ENCODE measurements at regions not wholly inside any gene's neighbourhood (a gene's known extent, or its start where the extent isn't known, plus 50 kb on each side); places are given as distances from the start of the nearest gene placed in this dataset.
"Not testable (repeated sequence)": the region's sequence is repeated elsewhere in the genome, so short reads cannot be mapped to it uniquely, and the experiment has no call there.

DNA sequence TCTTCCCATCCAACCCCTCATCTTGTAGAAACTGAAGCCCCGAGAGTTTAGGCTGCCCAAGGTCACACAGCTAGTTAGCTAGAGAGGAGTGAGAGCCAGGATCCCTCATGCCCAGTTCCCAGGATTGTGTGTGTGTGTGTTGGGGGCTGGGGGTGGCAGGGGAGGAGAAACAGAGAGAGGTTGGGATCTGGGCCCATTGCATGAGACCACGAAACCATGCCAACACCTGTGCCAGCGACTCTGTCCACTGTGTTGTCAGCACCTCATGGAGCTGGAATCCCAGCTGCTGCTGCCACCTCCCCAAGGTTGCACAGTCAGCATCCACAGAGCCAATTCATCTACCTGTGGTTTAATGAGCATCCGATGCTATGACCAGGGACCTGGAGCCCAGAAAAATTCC lies 115.4 kb upstream of the ZC3H12A start:
- DNase-seq (ENCODE audit: low read depth): no peak
- Histone ChIP-seq H3K36me3 (ENCODE audit: control insufficient read depth, insufficient read depth, low read length, severe bottlenecking) (no peaks in the 10 kb centered on the region), H3K4me3 (ENCODE audit: low read length) (no peak overlapping the region)

DNA sequence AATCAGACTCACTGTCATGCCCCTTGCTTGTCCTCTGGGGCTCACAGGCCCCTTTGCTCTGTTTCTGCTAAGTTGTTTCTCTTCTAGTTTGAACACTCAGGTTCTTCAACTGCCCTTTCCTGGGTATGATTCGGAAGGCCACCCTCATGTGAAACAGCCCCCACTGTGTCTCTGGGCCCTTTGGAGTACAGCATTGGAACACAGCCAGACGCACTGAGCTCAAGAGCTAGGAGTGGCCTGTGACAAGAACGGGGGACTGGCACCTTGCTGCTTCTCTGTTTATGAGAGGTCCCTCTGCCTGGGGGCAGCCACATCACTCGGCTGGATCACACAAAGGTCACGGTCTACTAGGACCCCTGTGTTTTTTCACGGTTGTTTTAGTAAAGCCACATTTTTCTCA lies 114.4 kb upstream of the ZC3H12A start:
- peaks cover 39% of the 10 kb centered on the region for H3K27me3 ChIP-seq (replicated peaks; ENCODE audit: control insufficient read depth, insufficient read depth, low read length)
- no peak overlapping the region for H3K4me3 ChIP-seq (ENCODE audit: low read length)
- H3K9me3 ChIP-seq (ENCODE audit: control insufficient read depth, low read length): no peaks in the 10 kb centered on the region
- DNase-seq (ENCODE audit: low read depth): no peak
- H3K9ac ChIP-seq (ENCODE audit: low read length): no peak overlapping the region
- H3K4me1 ChIP-seq (ENCODE audit: control insufficient read depth, insufficient read depth, low read length): no peaks in the 10 kb centered on the region
- no peaks in the 10 kb centered on the region for H3K36me3 ChIP-seq (ENCODE audit: control insufficient read depth, insufficient read depth, low read length, severe bottlenecking)

More for the DNA sequence above, 115.4 kb upstream of the ZC3H12A start:
- Histone ChIP-seq H3K9ac (ENCODE audit: low read length) (no peak overlapping the region), H3K4me1 (ENCODE audit: control insufficient read depth, insufficient read depth, low read length) (no peaks in the 10 kb centered on the region), H3K27me3 (replicated peaks; ENCODE audit: control insufficient read depth, insufficient read depth, low read length) (peaks cover 35% of the 10 kb centered on the region), H3K9me3 (ENCODE audit: control insufficient read depth, low read length) (no peaks in the 10 kb centered on the region)

DNA sequence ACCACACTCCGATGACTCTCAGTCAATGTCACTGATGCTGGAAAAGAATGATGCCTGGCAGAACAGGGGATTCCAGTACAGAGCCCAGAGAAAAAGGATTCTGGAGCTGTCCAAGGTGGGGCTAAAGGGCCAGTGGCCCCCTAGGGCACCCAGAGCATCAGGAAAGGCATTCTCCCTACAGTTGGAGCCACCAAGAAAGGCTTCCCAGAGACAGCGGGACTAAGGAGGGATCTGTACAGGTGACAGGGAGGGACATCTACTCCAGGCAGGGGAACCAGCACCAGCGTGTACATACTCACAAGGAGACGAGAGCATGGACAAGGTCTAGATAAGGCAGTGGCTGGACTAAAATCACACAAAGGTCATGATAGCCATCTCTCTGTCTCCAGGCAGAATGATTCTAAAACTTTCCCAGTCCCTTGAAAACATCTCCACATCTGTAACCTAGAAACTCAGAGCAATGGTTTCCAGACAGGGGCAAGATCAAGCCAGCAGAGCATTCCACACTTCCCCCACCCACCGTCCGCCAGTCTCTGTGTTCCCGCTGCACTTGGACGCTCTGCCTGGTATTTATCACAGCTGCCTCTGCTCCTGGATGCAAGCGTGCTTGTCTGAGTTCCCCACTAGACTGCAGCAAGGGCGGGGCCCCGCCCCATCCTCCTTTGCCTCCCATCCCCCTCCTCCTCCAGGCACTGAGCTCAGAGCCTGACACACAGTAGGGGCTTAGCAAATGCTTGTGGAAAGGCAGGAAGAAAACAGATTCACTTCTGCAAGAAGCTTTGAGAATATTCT lies 111.6 kb upstream of the ZC3H12A start:
- Histone ChIP-seq H3K9ac (ENCODE audit: low read length) (no peak overlapping the region), H3K36me3 (ENCODE audit: control insufficient read depth, insufficient read depth, low read length, severe bottlenecking) (no peaks in the 10 kb centered on the region), H3K4me3 (ENCODE audit: low read length) (no peak overlapping the region), H3K9me3 (ENCODE audit: control insufficient read depth, low read length) (peaks cover 6% of the 10 kb centered on the region), H3K4me1 (ENCODE audit: control insufficient read depth, insufficient read depth, low read length) (no peaks in the 10 kb centered on the region), H3K27me3 (replicated peaks; ENCODE audit: control insufficient read depth, insufficient read depth, low read length) (peaks cover 34% of the 10 kb centered on the region)
- no peak for DNase-seq (ENCODE audit: low read depth)

DNA sequence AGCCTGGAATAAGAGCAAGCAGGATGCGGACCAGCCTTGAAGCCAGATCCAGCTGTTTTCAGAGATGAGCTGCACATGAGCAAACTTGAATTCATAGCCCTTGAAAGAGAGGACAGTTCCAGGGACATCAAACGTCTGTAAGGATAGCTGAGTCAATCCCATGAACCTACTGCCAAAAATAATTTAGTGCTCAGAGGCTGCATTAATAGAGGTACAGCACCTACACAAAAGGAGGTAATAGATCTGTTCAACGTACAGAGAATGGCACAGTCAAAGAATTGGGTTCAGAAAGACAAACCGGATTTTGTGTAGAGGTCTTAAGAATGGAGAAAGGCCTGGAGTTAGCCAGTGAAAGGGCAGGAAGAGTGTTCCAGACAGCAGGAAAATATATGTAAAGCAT lies 110.8 kb upstream of the ZC3H12A start:
- peaks cover 34% of the 10 kb centered on the region for H3K27me3 ChIP-seq (replicated peaks; ENCODE audit: control insufficient read depth, insufficient read depth, low read length)
- no peaks in the 10 kb centered on the region for H3K36me3 ChIP-seq (ENCODE audit: control insufficient read depth, insufficient read depth, low read length, severe bottlenecking)
- H3K4me1 ChIP-seq (ENCODE audit: control insufficient read depth, insufficient read depth, low read length): no peaks in the 10 kb centered on the region
- H3K9ac ChIP-seq (ENCODE audit: low read length): no peak overlapping the region
- H3K4me3 ChIP-seq (ENCODE audit: low read length): no peak overlapping the region
- DNase-seq (ENCODE audit: low read depth): no peak
- peaks cover 6% of the 10 kb centered on the region for H3K9me3 ChIP-seq (ENCODE audit: control insufficient read depth, low read length)

DNA sequence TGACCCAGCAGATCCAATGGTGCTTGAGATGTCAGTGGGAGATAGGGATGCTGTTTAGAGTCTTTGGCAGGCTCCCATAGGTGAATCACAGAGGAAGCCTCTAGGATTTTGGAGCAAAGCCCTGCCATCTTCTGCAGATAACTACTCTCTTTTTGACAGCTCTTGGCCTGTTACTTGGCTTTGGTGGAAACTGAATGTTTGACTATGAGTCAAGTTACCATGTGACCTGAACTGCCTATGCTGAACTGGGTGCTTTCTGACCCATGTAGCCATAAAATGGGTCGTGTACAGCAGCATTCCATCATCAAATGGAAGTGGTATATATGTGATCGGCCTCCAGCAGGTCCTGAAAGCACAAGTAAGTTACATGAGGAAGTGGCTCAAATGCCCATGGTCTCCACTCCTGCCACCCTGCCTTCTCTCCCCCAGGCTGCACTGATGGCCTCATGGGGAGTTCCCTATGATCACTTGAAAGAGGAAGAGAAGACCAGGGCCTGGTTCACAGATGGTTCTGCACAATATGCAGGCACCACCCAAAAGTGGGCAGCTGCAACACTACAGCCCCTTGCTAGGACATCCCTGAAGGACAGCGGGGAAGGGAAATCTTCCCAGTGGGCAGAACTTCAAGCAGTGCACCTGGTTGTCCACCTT lies 105.6 kb upstream of the ZC3H12A start:
- not testable (repeated sequence) for H3K4me3 ChIP-seq (ENCODE audit: low read length); H3K4me1 ChIP-seq (ENCODE audit: control insufficient read depth, insufficient read depth, low read length); DNase-seq (ENCODE audit: low read depth); H3K9ac ChIP-seq (ENCODE audit: low read length); H3K36me3 ChIP-seq (ENCODE audit: control insufficient read depth, insufficient read depth, low read length, severe bottlenecking); H3K27me3 ChIP-seq (replicated peaks; ENCODE audit: control insufficient read depth, insufficient read depth, low read length)
- H3K9me3 ChIP-seq (ENCODE audit: control insufficient read depth, low read length): peaks cover 15% of the 10 kb centered on the region

DNA sequence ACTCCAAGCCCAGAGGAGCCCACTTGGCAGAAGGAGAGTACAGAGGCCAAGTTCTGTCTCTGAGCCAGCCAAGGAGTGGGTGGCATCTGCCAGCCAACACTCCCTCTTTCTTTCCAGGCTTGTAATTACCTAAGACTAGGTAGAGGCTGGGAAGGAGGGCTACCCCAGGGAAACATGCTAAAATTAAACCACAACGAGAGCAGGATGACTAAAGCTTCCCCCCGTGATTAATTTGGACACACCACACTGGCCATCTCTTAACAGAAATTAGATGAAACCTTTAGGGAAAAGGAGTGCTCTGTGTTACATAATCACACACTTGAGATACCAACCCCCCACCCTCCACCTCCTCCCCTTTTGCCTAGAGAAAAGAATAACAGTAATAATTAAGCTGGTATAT lies 102.1 kb upstream of the ZC3H12A start:
- no peak for DNase-seq (ENCODE audit: low read depth)
- H3K4me1 ChIP-seq (ENCODE audit: control insufficient read depth, insufficient read depth, low read length): no peaks in the 10 kb centered on the region
- no peaks in the 10 kb centered on the region for H3K36me3 ChIP-seq (ENCODE audit: control insufficient read depth, insufficient read depth, low read length, severe bottlenecking)
- H3K9me3 ChIP-seq (ENCODE audit: control insufficient read depth, low read length): peaks cover 9% of the 10 kb centered on the region
- H3K4me3 ChIP-seq (ENCODE audit: low read length): no peak overlapping the region
- H3K9ac ChIP-seq (ENCODE audit: low read length): no peak overlapping the region
- no peaks in the 10 kb centered on the region for H3K27me3 ChIP-seq (replicated peaks; ENCODE audit: control insufficient read depth, insufficient read depth, low read length)

DNA sequence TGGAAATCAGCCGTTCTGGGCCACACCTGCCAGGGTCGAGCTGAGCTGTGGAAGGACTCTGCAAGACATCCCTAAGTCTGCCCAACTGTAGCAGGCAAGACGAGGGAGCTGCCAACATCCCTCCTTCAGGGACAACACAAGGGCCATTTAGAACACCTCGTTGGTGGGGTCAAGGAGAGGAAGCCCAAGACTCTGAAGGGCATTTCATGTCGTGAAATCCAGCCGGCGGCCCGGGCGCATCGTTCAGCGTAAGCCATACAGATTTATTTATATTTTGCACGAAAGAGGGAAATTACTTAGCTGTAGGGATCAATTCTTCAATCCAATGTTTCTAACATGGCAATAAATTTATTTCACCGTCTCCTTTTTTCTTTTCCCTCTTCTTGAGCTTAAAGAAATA lies 101.7 kb upstream of the ZC3H12A start:
- no peaks in the 10 kb centered on the region for H3K36me3 ChIP-seq (ENCODE audit: control insufficient read depth, insufficient read depth, low read length, severe bottlenecking)
- H3K4me1 ChIP-seq (ENCODE audit: control insufficient read depth, insufficient read depth, low read length): no peaks in the 10 kb centered on the region
- no peak for DNase-seq (ENCODE audit: low read depth)
- no peak overlapping the region for H3K4me3 ChIP-seq (ENCODE audit: low read length)
- H3K27me3 ChIP-seq (replicated peaks; ENCODE audit: control insufficient read depth, insufficient read depth, low read length): no peaks in the 10 kb centered on the region
- peaks cover 9% of the 10 kb centered on the region for H3K9me3 ChIP-seq (ENCODE audit: control insufficient read depth, low read length)
- H3K9ac ChIP-seq (ENCODE audit: low read length): no peak overlapping the region

DNA sequence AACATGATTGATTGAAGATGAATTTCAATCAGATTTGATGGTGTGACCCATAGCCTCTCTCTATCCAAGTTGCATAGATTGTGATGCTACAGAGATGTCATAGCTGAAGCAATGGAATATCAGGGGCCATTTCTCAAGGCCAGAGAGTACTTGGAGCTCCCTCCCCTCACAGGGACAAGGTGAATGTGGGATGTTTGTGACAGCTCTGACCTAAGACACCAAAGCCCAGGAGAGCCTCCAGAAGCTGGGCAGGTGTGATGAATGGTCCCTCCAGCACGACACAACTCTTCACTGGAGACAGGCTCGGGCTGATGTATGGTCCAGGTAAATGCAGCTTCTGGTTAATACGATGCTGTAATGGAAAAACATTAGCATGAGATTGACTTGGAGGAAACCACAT lies 101.0 kb upstream of the ZC3H12A start:
- H3K9ac ChIP-seq (ENCODE audit: low read length): no peak overlapping the region
- H3K4me3 ChIP-seq (ENCODE audit: low read length): no peak overlapping the region
- H3K36me3 ChIP-seq (ENCODE audit: control insufficient read depth, insufficient read depth, low read length, severe bottlenecking): no peaks in the 10 kb centered on the region
- H3K9me3 ChIP-seq (ENCODE audit: control insufficient read depth, low read length): peaks cover 9% of the 10 kb centered on the region
- H3K4me1 ChIP-seq (ENCODE audit: control insufficient read depth, insufficient read depth, low read length): no peaks in the 10 kb centered on the region
- H3K27me3 ChIP-seq (replicated peaks; ENCODE audit: control insufficient read depth, insufficient read depth, low read length): no peaks in the 10 kb centered on the region
- no peak for DNase-seq (ENCODE audit: low read depth)

DNA sequence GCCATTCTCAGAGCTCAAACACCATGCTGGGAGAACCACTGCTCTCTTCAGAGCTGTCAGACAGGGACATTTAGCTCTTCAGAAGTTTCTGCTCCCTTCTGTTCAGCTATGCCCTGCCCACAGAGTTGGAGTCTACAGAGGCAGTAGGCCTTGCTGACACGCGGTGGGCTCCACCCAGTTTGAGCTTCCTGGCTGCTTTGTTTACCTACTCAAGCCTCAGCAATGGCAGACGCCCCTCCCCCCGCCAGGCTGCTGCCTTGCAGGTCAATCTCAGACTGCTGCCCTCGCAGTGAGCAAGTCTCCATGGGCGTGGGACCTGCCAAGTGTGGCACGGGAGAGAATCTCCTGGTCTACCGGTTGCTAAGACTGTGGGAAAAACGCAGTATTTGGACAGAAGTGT lies 93.8 kb upstream of the ZC3H12A start:
- not testable (repeated sequence) for DNase-seq (ENCODE audit: low read depth); H3K4me1 ChIP-seq (ENCODE audit: control insufficient read depth, insufficient read depth, low read length); H3K27me3 ChIP-seq (replicated peaks; ENCODE audit: control insufficient read depth, insufficient read depth, low read length); H3K9ac ChIP-seq (ENCODE audit: low read length); H3K9me3 ChIP-seq (ENCODE audit: control insufficient read depth, low read length); H3K4me3 ChIP-seq (ENCODE audit: low read length); H3K36me3 ChIP-seq (ENCODE audit: control insufficient read depth, insufficient read depth, low read length, severe bottlenecking)

DNA sequence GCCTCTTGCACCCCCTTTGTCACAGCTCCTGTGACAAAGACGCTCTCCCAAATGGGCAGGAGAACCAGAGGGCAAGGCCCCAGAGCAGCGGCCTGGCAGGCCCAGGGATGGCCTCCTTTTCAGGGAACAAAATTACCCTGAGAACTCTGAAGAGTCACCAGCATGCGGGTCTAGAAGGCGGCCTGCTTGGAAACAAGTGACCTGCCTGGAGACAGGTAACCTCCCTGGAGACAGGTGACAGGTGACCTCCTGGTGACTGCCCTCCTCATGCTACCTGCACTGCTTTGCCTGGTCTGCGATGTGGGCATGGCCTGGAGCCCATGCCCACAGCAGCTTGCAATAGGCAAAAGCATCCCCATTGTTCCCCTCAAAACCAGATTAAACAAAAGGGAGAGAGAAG lies 86.5 kb upstream of the ZC3H12A start:
- Histone ChIP-seq H3K27me3 (replicated peaks; ENCODE audit: control insufficient read depth, insufficient read depth, low read length) (peaks cover 19% of the 10 kb centered on the region), H3K4me3 (ENCODE audit: low read length) (no peak overlapping the region), H3K4me1 (ENCODE audit: control insufficient read depth, insufficient read depth, low read length) (no peaks in the 10 kb centered on the region), H3K9me3 (ENCODE audit: control insufficient read depth, low read length) (no peaks in the 10 kb centered on the region), H3K36me3 (ENCODE audit: control insufficient read depth, insufficient read depth, low read length, severe bottlenecking) (no peaks in the 10 kb centered on the region), H3K9ac (ENCODE audit: low read length) (no peak overlapping the region)
- no peak for DNase-seq (ENCODE audit: low read depth)

DNA sequence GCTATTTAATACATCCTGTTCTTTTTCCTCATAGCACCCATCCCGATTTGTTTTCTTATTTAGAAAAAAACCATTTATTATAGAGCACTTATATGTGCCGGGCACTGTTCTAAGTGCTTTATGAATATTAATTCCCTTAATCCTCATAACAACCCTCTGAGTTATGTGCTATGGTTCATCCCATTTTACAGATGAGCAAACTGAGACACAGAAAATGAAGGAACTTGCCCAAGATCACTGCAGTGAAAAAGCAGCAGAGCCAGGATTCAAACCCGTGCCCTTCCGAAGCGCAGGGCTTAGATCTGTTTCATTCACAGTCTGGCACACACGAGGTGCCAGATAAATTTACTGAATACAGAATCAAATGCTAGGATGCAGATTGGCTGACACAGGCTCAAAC lies 85.1 kb upstream of the ZC3H12A start:
- Histone ChIP-seq H3K4me3 (ENCODE audit: low read length) (no peak overlapping the region), H3K36me3 (ENCODE audit: control insufficient read depth, insufficient read depth, low read length, severe bottlenecking) (no peaks in the 10 kb centered on the region), H3K9ac (ENCODE audit: low read length) (no peak overlapping the region), H3K27me3 (replicated peaks; ENCODE audit: control insufficient read depth, insufficient read depth, low read length) (peaks cover 22% of the 10 kb centered on the region), H3K9me3 (ENCODE audit: control insufficient read depth, low read length) (no peaks in the 10 kb centered on the region), H3K4me1 (ENCODE audit: control insufficient read depth, insufficient read depth, low read length) (no peaks in the 10 kb centered on the region)
- no peak for DNase-seq (ENCODE audit: low read depth)

All from adipocyte (in vitro differentiated cells).